Stimulated activated CD8-positive, alpha-beta memory T cell treated with anti-CD3 and anti-CD28 coated beads, Interleukin-12 subunit alpha, Interleukin-12 subunit beta, amount 100 ng/mL, for 24 hours (primary cell): ENCODE measurements at regions not wholly inside any gene's neighbourhood (a gene's known extent, or its start where the extent isn't known, plus 50 kb on each side); places are given as distances from the start of the nearest gene placed in this dataset.

Experiments
- DNase-seq: peaks from one replicate; pipeline ENCODE4 v3.0.0-alpha.2; 2020; ENCODE audit errors: extremely low read depth

- no peak for DNase-seq
Measured at GRCh38 chr15:69793431-69793780, 304.3 kb downstream of the TLE3 start.

DNA sequence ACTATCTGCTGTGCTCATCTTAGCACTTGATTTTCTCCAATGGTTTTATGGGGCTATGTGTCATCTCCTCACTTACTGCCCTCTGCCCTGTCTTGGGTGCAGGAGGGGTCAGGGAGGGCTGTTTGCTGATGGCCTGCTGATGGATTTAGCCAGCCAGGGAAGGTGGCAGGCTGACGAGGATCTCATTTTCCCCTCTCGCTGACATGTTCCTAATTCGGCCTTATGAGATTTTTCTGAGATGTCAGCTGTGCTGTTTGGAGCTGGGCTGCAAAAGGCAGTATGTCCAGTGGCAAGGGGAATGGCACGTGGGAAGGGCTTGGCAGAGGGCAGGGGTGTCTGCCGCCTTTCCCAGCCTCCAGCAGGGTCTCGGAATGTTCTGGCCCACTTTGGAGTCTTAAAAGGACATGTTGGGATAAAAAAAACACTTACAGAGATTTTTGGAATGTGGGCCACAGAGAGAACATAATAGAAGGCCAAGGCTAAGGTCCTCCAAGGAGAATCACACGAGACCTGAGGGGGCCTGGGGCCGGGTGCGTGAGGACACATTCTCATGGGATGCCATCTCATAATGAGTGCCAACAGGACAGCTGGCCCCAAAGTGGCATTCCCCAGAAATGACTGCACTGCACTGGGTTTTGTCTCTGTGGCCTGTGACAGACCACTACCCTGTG is 303.8 kb downstream of the TLE3 start:
- DNase-seq: no peak

DNA sequence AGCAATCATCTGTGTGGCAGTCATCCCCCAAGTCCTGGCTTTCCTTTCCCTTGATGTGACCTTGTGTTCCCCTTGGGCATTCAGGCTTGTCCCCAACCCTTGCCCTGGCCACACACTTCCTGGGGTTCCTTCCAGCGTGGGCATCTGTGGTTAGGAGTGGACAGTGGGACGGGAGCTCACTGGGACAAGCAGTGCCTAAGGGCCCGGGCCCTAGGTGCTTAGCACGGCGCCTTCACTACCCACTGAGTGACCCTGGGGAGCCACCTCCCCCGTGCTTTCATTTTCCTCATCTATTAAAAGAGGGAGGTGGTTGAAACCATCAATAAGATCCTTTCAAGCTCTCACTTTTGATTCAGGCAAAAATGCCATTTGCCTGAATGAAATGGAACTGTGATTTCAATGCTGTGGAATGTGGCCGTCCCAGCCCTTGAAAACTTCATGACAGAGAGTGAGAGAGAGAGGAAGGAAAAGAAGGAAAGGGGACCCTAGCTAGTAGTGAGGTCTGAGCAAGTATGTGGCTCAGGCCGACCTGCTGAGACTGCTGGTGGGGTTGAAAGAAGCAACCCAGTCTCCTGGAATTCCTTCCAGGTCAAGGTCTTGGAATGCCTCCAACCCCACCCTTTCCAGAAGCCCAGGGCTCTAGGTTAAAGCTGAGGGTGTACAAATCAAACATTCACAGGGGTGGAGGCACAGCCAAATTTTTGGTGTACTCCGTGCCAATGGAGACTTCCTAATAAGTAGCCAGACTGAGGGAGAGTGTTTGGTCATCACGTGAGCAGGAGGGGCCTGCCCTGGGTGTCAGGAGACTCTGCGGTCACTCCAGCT is 302.9 kb downstream of the TLE3 start:
- no peak for DNase-seq

DNA sequence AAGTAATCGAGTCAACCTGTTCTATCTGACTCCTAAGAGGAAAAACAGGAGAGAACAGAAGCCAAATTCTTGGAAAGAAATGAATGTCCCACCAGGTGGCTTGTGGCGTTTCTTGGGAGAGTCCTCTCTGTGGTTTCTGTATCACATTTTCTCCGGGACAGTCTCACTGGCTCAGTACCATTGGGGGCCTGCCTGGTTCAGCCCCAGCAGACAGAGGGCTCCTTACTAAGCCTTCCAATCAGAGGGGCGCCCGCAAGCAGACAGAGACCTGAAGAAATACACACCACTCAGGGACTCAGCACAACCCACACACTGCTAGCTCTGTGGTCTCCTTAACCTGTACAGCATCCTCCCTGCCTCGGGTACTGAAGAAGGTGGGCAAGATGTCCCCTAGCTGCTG is 302.1 kb downstream of the TLE3 start:
- no peak for DNase-seq

DNA sequence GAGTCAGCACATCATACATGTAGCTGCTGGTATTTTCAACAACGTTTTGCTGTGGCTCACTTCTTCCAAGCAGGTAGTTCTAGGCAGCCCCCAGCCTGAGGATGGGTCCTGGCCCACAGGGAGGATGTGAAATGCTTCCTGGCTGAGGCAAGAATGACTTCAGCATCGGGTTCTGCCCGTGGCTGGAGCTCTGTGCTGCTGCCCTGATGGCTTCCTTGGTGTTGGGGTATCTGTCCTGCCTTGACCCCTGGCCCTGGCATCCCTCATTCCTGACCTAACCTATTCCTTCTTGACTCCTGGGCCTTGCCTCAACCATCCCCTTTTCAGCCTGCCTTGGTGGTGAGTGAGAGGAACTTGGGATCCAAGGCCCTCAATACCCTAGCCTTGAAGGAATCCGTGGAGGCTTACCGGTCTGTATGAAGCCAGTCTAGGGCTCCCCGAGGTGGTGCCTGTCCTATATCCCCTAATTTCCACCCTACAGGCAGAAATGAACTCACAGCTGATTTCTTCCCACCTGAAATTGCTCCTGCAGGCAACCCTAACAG is 300.6 kb downstream of the TLE3 start:
- DNase-seq: no peak

DNA sequence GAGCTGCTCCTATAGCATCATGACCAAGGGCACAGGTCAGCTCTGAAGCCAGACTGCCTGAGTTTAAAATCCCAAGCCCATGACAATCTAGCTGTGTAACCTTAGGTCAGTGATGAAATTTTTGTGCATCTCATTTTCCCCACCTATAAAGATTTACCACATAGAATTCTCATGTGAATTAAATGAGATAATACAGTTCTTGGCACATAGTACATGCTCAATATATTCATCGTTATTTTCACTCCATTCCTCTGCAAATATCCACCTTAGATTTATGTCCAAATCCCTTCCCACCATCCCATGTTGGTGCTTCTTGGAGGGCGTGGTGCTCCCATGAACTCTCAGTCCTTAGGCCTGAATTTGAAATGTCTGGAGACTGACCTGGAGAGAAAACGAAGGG is 300.1 kb downstream of the TLE3 start:
- DNase-seq: no peak

- DNase-seq: no peak
Measured at GRCh38 chr15:69798481-69799250, 299.1 kb downstream of the TLE3 start.

DNA sequence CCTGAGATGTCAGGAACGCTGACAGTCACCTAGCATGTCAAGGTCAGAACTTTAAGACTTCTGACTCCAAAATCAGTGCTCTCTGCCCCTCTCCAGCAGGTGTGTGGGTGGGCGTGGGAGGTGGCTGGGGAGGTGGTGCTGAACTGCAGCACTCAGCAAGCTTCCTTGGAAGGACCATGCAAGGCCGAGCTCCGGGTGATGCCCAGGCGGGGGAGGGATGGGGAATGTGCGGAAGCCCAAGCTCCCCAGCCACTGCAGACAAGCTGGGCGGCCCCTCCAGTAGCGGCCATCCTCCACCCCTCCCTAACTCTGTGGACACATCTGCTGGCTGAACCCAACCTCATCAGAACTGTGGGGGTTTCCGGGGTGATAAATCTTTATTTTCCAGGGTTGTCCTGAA is 296.6 kb downstream of the TLE3 start:
- DNase-seq: no peak

DNA sequence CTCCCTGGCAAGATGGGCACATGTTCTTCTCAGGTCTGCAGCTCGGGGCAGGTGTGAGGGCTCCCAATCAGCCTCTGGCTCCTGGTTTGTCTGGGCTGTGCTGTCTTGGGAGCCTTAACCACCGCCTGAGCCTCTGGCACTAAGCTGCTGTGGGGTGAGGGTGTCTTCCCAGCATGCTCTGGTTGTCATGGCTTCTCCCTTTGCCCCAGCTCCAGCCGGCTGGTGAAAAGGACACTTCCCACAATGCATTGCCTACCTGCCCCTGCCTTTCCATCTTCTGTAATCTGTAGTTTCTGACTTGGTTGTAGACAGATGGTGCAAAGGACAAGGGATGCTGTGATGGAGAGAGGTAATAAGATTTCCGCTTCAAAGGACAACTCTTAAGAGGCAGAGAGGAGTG is 295.3 kb downstream of the TLE3 start:
- no peak for DNase-seq

GRCh38 chr15:69804786-69805185 is 292.9 kb downstream of the TLE3 start:
- no peak for DNase-seq

DNA sequence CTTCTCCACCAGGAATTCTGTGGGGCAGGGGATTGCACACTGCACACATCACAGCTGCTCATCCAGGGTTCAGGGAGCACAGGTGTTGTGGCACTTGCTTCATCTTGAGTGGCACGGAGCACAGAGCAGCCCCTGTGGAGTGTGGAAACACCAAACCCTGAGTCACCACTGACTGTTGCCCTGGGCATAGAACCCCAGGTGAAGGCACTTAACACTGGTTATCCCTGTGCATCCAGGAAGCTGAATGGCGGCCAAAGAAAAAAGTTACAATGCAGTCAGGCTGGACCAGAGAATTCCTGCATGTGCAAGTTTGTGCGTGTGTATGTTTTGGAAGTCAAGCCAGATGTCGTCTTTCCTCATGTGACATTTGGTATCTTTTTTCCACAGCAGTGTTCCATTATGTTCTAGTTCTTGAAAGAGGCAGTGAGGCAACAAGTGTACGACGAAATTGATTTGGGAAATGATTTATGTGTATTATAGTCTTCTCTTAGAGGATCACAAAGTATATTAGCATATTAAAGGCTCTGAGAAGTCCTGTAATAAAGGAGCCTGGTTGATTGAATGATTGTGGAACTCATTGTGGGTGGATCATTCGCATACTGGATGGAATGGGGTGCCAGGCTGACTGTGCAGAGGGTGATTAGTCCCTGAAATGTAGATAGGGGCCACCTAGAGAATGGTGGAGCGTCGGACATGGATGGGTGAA is 292.3 kb downstream of the TLE3 start:
- DNase-seq: no peak

DNA sequence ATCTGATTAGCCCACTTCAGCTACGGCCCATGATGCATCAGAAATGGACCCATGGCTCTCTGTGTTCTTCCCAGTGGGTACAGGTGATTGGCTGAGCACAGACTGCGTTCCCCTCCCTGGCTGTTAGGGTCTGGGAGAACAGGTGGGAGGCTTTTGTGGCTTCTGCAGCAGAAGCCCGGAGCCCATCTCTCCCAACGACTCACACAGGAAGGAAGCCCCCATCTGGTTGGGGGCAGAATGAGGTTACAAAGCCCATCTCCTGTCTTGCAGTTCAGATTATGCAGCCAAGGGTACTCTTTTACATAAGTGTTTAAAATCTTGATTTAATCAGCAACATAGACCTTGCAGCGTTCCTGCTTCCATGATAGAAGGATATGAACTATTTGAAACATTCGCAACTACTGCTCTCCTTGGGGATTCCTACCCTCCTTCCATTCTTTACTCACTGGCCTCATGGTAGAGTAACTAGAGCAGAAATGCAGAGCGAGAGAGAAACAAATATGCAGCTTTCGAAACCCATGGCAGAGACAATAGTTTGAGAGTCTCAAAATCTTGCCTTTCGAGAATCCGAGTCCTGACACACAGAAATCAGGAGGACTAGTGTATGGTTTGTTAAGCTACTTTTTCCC is 291.3 kb downstream of the TLE3 start:
- no peak for DNase-seq

GRCh38 chr15:69807721-69808120 is 290.0 kb downstream of the TLE3 start:
- DNase-seq: no peak

DNA sequence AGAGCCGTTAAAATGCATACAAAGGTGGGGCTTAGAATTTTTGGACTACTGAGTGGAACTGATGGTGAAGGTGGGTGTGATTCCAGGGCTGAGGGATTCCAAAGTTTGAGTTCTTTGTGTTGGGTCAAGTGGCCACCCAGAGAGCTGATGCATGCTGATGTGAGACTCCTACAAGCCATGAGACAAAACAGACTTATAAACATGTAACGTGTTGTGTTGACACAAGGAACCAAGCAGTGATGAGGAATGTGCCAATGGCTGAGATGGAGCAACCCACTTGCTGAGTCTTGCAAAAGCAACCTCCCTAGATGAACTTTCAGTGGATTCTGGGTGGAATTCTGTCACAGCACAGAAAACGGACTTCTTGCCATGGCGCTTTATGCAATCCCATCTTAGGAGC is 289.0 kb downstream of the TLE3 start:
- DNase-seq: no peak

DNA sequence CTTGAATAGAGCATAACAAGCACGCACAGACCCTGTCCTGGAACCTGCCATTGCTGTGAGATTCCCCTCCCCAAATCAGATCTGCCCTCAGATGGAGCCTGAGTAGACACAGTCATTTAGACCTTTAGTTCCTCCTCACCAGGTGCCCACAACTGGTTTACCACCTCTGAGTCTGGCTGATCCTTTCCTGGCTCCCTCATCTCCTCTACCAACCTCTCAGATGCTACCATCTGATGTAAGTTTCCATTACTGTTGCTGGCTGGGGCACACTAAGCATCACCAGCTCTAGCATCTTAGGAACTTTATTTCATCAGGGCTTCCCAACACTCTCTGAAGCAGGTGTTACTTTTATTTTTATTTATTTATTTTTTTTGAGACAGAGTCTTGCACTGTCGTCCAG is 288.3 kb downstream of the TLE3 start:
- no peak for DNase-seq

GRCh38 chr15:69810431-69811354 is 287.0 kb downstream of the TLE3 start:
- no peak for DNase-seq

- DNase-seq: no peak
Measured at GRCh38 chr15:69812861-69813261, 284.9 kb downstream of the TLE3 start.

DNA sequence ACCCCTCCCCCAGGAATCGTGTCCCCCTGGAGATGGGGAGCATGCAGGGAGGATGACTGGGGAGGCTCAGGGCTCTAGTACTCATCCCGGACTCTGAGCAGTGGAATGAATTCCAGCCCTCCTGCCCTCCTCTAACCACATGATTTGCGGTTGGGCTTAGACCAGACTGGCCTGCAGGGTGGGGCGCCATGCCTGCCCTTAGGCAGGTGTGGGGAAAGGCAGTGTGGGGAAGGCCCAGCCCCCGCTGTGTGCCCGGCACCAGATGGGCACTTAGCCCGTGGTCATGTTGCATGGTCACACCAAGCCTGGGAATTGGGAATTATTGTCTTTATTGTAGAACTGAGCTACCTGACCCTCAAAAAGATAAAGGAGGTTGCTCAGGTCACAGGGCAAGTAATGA is 283.8 kb downstream of the TLE3 start:
- DNase-seq: no peak

GRCh38 chr15:69814932-69815331 is 282.8 kb downstream of the TLE3 start:
- no peak for DNase-seq

DNA sequence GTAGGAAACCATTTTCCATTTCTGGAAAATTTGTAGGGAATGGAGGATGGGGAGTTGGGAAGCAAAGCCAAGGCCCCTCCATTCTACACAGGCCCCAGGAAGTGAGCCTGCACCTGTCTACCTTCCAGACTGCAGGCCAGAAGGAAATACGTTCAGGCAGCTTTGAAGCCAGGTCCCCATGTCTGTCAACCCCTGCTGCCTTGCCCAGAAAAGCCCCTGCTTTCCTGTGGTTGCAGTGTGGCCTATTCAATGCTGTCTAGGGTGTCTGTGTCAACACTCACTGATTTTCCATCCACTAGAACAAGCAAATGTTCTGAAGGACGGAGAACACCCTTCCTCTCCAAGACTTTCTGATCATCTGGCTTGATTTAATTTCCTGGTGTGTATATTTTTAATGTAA is 281.9 kb downstream of the TLE3 start:
- no peak for DNase-seq
